Rectal smooth muscle tissue (tissue), 1 donor: ENCODE measurements at regions not wholly inside any gene's neighbourhood (a gene's known extent, or its start where the extent isn't known, plus 50 kb on each side); places are given as distances from the start of the nearest gene placed in this dataset.

Experiments used
- H3K27ac ChIP-seq: one replicate; pipeline ENCODE4 v1.7.0; 2013; ENCODE audit warnings: low read depth, low read length, inconsistent platforms
- H3K27me3 ChIP-seq: one replicate; pipeline ENCODE4 v1.7.0; 2013; ENCODE audit warnings: low read length; ENCODE audit not compliant: control insufficient read depth, insufficient read depth
- H3K36me3 ChIP-seq: one replicate; pipeline ENCODE4 v1.7.0; 2013; ENCODE audit warnings: low read length; ENCODE audit not compliant: control insufficient read depth, insufficient read depth
- H3K4me1 ChIP-seq: one replicate; pipeline ENCODE4 v1.7.0; 2013; ENCODE audit warnings: low read length; ENCODE audit not compliant: control insufficient read depth, insufficient read depth
- H3K4me3 ChIP-seq: one replicate; pipeline ENCODE4 v1.7.0; 2013; ENCODE audit warnings: low read length
- H3K9ac ChIP-seq: one replicate; pipeline ENCODE4 v1.7.0; 2013; ENCODE audit warnings: low read length

- Histone ChIP-seq H3K4me3 (no peak overlapping the region), H3K27ac (no peak overlapping the region), H3K4me1 (no peaks in the 10 kb centered on the region), H3K9ac (no peak overlapping the region), H3K36me3 (no peaks in the 10 kb centered on the region), H3K27me3 (no peaks in the 10 kb centered on the region)
These were observed 249.4 kb downstream of the GRB14 start for GRCh38 chr2:164371916-164372315.

- no peaks in the 10 kb centered on the region for H3K36me3 ChIP-seq
- no peak overlapping the region for H3K27ac ChIP-seq
- H3K27me3 ChIP-seq: no peaks in the 10 kb centered on the region
- no peak overlapping the region for H3K4me3 ChIP-seq
- no peaks in the 10 kb centered on the region for H3K4me1 ChIP-seq
- no peak overlapping the region for H3K9ac ChIP-seq
These were observed 251.9 kb downstream of the GRB14 start for GRCh38 chr2:164369366-164369765.

DNA sequence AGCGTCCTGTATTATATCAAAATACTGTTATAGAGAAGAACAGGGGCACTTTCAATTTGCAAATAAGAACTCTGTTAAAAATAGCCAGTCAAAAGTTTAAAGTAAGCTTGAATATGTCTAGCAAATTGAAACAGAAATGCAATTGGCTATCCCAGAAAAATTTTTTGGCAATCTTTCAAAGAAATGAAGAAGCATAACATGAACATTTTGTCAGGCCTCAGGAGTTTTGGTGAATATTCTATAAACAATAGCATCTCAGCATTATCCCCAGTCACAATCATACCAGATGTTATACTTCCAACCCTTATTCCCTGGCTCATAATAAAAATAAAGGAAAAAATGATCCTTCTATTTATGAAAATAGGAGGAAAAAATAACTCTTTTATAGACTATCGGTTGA is 252.4 kb downstream of the GRB14 start:
- no peaks in the 10 kb centered on the region for H3K27me3 ChIP-seq
- no peaks in the 10 kb centered on the region for H3K4me1 ChIP-seq
- H3K4me3 ChIP-seq: no peak overlapping the region
- no peak overlapping the region for H3K27ac ChIP-seq
- H3K36me3 ChIP-seq: no peaks in the 10 kb centered on the region
- H3K9ac ChIP-seq: no peak overlapping the region

- Histone ChIP-seq H3K4me1 (no peaks in the 10 kb centered on the region), H3K27me3 (no peaks in the 10 kb centered on the region), H3K9ac (no peak overlapping the region), H3K4me3 (no peak overlapping the region), H3K36me3 (no peaks in the 10 kb centered on the region), H3K27ac (no peak overlapping the region)
These were observed 257.6 kb downstream of the GRB14 start for GRCh38 chr2:164363646-164364045.

DNA sequence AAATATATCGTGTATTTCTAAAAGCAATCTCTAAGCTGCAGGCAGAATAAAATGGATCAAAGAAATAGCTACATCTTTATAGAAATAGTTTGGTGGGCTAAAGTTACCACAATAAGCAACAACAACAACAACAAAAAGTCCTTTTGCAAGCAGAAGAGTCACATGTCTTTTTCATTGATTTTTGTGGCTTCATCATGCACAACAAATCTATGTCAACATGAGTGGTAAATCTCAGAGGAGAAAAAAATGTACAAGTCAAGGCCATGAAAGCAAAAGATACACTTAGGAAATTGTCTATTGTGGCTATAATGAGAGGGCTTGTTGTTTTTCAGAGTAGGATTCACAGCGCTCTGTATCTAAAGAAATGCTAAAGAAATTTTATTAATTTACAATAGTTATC is 269.7 kb downstream of the GRB14 start:
- Histone ChIP-seq H3K9ac (no peak overlapping the region), H3K27me3 (no peaks in the 10 kb centered on the region), H3K4me1 (no peaks in the 10 kb centered on the region), H3K36me3 (no peaks in the 10 kb centered on the region), H3K4me3 (no peak overlapping the region), H3K27ac (no peak overlapping the region)

DNA sequence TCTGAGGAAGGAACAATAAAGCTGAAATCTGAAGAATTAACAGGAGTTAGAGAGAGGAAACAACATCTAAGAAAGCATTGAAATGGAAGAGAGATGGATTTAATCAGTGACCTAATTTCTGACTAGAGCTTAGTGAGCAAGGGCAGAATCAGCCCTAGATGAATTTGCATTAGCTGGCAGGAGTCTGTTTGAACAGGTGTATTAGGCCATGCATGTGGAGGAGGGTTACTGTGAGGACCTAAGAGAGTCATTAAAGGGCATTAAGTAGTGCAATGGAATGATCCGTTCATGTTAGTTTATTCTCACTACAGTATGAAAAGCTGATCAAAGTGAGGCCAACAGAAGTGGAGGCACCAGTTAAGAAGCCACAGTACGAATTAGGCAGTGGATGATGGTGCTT is 285.3 kb downstream of the GRB14 start:
- Histone ChIP-seq H3K4me1 (no peaks in the 10 kb centered on the region), H3K9ac (no peak overlapping the region), H3K27me3 (no peaks in the 10 kb centered on the region), H3K27ac (no peak overlapping the region), H3K36me3 (no peaks in the 10 kb centered on the region), H3K4me3 (no peak overlapping the region)

DNA sequence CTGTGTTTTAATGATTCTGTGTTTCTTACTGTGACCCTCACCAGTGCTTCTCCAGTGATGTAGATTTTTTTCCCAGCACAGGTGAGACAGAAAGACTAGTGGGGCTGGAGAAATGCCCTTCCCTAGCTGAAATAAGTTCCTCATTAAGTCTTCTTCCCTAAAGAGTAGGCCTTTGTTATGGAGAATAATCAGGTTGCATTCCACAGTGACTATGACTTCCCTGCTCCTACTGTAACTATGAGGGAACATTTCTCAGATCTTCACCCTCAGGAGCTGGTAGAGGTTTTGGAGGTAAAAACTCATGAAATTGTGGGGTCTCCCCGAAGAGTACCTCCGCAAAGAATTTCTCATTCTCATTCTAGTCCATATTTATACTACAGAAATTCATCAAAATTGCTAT is 286.2 kb downstream of the GRB14 start:
- Histone ChIP-seq H3K36me3 (no peaks in the 10 kb centered on the region), H3K4me3 (no peak overlapping the region), H3K27me3 (no peaks in the 10 kb centered on the region), H3K27ac (no peak overlapping the region), H3K9ac (no peak overlapping the region), H3K4me1 (no peaks in the 10 kb centered on the region)

DNA sequence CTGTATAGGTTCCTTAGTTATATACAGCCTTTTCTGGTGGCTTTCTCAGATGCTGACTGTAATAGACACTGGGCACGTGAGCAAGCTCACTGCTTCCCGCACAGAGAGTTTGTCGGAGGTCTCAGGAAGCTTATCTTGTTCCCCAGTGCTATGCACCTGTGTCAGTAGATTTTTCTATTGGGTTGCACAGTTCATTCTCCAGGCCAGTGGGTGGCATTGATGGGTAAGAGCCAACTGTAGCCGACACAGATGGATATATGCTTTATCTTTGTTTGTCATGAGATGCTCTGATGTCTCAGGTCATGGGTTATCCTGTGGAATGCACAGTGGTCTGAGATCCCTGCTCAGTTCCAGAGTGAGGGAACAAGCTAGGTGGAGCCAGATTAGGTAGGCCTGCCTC is 293.0 kb downstream of the GRB14 start:
- Histone ChIP-seq H3K36me3 (no peaks in the 10 kb centered on the region), H3K9ac (no peak overlapping the region), H3K27me3 (no peaks in the 10 kb centered on the region), H3K27ac (no peak overlapping the region), H3K4me3 (no peak overlapping the region), H3K4me1 (no peaks in the 10 kb centered on the region)

DNA sequence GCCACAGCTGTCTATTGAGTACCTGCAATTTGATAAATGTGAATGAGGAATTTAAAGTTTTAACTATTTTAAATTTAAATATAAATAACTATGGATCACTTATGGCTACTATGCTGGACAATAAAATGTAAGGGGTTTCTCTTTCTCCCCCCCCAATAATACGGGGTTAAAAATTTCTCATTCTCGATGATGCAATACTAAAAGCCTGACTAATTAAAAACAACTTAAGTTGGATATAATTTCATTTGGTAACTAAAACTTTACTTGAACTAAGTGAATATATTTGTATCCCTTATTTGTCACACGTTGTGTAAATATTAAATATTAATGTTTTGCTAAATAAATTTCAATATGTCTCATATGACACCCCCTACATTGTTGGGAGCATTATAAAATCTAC is 297.3 kb downstream of the GRB14 start:
- Histone ChIP-seq H3K27ac (no peak overlapping the region), H3K4me3 (no peak overlapping the region), H3K27me3 (no peaks in the 10 kb centered on the region), H3K36me3 (no peaks in the 10 kb centered on the region), H3K9ac (no peak overlapping the region), H3K4me1 (no peaks in the 10 kb centered on the region)

DNA sequence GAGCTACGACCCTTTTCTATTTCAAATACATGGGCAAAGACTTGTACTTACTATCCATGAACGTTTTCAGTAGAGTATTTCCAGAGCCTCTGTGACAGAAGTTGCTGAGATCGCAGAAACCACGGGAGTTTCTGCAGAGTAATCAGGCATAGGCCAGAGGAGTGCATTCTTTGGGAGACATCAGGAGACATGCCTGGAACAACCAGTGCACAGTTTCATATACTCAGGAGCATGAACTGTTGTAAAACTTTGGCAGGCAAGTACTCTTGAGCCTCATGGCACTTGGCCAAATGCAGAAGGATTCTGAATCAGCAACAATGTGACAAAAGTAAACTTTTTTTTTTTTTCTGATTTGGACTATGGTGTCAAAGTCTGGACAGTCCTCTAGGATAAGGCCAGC is 307.1 kb downstream of the GRB14 start:
- Histone ChIP-seq H3K27me3 (no peaks in the 10 kb centered on the region), H3K4me1 (no peaks in the 10 kb centered on the region), H3K27ac (no peak overlapping the region), H3K36me3 (no peaks in the 10 kb centered on the region), H3K9ac (no peak overlapping the region), H3K4me3 (no peak overlapping the region)

- no peaks in the 10 kb centered on the region for H3K4me1 ChIP-seq
- no peak overlapping the region for H3K9ac ChIP-seq
- no peak overlapping the region for H3K27ac ChIP-seq
- H3K4me3 ChIP-seq: no peak overlapping the region
- no peaks in the 10 kb centered on the region for H3K36me3 ChIP-seq
- H3K27me3 ChIP-seq: no peaks in the 10 kb centered on the region
These were observed 314.4 kb downstream of the GRB14 start for GRCh38 chr2:164306872-164307271.

- H3K4me3 ChIP-seq: no peak overlapping the region
- no peaks in the 10 kb centered on the region for H3K36me3 ChIP-seq
- H3K27me3 ChIP-seq: no peaks in the 10 kb centered on the region
- H3K27ac ChIP-seq: no peak overlapping the region
- no peaks in the 10 kb centered on the region for H3K4me1 ChIP-seq
- H3K9ac ChIP-seq: no peak overlapping the region
These were observed 318.5 kb downstream of the GRB14 start for GRCh38 chr2:164302786-164303185.

DNA sequence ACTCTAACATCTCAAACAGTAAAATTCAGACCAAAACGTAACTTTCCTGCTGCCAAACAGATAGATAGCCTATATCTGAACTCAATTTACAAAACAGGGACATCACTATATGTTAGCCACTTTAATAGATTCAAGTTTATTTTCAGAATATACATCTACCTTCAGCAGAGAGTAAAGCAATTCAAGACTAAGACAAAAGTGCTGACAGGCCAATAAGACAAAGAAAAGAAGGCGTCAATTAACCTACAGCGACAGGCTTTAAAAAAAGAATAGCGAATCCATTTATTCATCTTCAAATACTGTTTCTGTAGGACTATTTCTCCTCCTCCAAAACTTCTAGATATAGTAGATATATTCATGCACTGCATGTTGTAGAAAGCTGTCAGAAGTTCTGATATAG is 333.0 kb downstream of the GRB14 start:
- Histone ChIP-seq H3K4me3 (no peak overlapping the region), H3K9ac (no peak overlapping the region), H3K4me1 (no peaks in the 10 kb centered on the region), H3K27me3 (no peaks in the 10 kb centered on the region), H3K36me3 (no peaks in the 10 kb centered on the region), H3K27ac (no peak overlapping the region)

- no peaks in the 10 kb centered on the region for H3K4me1 ChIP-seq
- H3K27me3 ChIP-seq: no peaks in the 10 kb centered on the region
- H3K9ac ChIP-seq: no peak overlapping the region
- H3K4me3 ChIP-seq: no peak overlapping the region
- H3K27ac ChIP-seq: no peak overlapping the region
- H3K36me3 ChIP-seq: no peaks in the 10 kb centered on the region
These were observed 334.2 kb downstream of the GRB14 start for GRCh38 chr2:164287056-164287455.
